ENCODE measurements at regions not wholly inside any gene's neighbourhood (a gene's known extent, or its start where the extent isn't known, plus 50 kb on each side); places are given as distances from the start of the nearest gene placed in this dataset.

GRCh38 chr6:84421031-84421430 lies 193.6 kb upstream of the CEP162 start:
- no peak for TF ChIP-seq POLR2AphosphoS5 (IDR thresholded peaks at IDR 0.05; ENCODE audit: insufficient read depth, low read depth, low read length)
- TF ChIP-seq CTCF (IDR thresholded peaks at IDR 0.05; ENCODE audit: extremely low read depth in 1 of 2, insufficient read depth in 1 of 2, low read depth in 1 of 2, low read length in 2 of 2) = no peak
- no peak for TF ChIP-seq EZH2 (IDR thresholded peaks at IDR 0.05; ENCODE audit: borderline replicate concordance, low read depth, low read length, severe bottlenecking)
- no peak for TF ChIP-seq POLR2A (IDR thresholded peaks at IDR 0.05; ENCODE audit: low read depth, low read length)
- TF ChIP-seq JUN (IDR thresholded peaks at IDR 0.05; ENCODE audit: borderline replicate concordance, insufficient read depth, insufficient read length, low read depth) = no peak
- TF ChIP-seq MAX (IDR thresholded peaks at IDR 0.05; ENCODE audit: insufficient read depth, insufficient read length) = no peak
- TF ChIP-seq FOS (IDR thresholded peaks at IDR 0.05; ENCODE audit: borderline replicate concordance, insufficient read depth, low read length) = no peak
- no peak for TF ChIP-seq MYC (IDR thresholded peaks at IDR 0.05; ENCODE audit: low read depth, low read length)
- TF ChIP-seq GATA2 (IDR thresholded peaks at IDR 0.05; ENCODE audit: insufficient read depth, insufficient read length, low read depth, low read length) = no peak
